HG03460 (cell line): ENCODE measurements at regions not wholly inside any gene's neighbourhood (a gene's known extent, or its start where the extent isn't known, plus 50 kb on each side); places are given as distances from the start of the nearest gene placed in this dataset.
"Not testable (repeated sequence)": the region's sequence is repeated elsewhere in the genome, so short reads cannot be mapped to it uniquely, and the experiment has no call there.

ENCODE experiments used
- ATAC-seq: cut with Tn5 transposase; IDR thresholded peaks from one replicate; pipeline ENCODE4 v1.9.1; 2021; ENCODE audit not compliant: unreplicated experiment

- ATAC-seq, result not testable (repeated sequence)
These were observed 785.3 kb downstream of the METTL4 start for GRCh38 chr18:1785980-1786379.

- no peak for ATAC-seq
These were observed 774.7 kb downstream of the METTL4 start for GRCh38 chr18:1796636-1797035.

- no peak for ATAC-seq
These were observed 774.1 kb downstream of the METTL4 start for GRCh38 chr18:1797235-1797634.

GRCh38 chr18:1805521-1805920 is 765.8 kb downstream of the METTL4 start:
- ATAC-seq, result no peak

- ATAC-seq, result no peak
These were observed 764.3 kb downstream of the METTL4 start for GRCh38 chr18:1806884-1807615.

- no peak for ATAC-seq
These were observed 760.0 kb downstream of the METTL4 start for GRCh38 chr18:1811282-1811681.

GRCh38 chr18:1825296-1825695 is 746.0 kb downstream of the METTL4 start:
- ATAC-seq, result no peak

GRCh38 chr18:1840878-1841277 is 730.4 kb downstream of the METTL4 start:
- ATAC-seq, result no peak

- ATAC-seq, result no peak
These were observed 724.7 kb downstream of the METTL4 start for GRCh38 chr18:1846640-1847039.

- ATAC-seq, result no peak
These were observed 722.6 kb downstream of the METTL4 start for GRCh38 chr18:1848716-1849115.

GRCh38 chr18:1849386-1849785 is 721.9 kb downstream of the METTL4 start:
- ATAC-seq, result no peak

GRCh38 chr18:1857281-1857680 is 714.0 kb downstream of the METTL4 start:
- ATAC-seq, result not testable (repeated sequence)

GRCh38 chr18:1861473-1861872 is 709.8 kb downstream of the METTL4 start:
- no peak for ATAC-seq

GRCh38 chr18:1865869-1866268 is 705.4 kb downstream of the METTL4 start:
- no peak for ATAC-seq

GRCh38 chr18:1872274-1872673 is 699.0 kb downstream of the METTL4 start:
- no peak for ATAC-seq

GRCh38 chr18:1875219-1875618 is 696.1 kb downstream of the METTL4 start:
- ATAC-seq, result no peak

- ATAC-seq, result no peak
These were observed 686.7 kb downstream of the METTL4 start for GRCh38 chr18:1884623-1885022.

- no peak for ATAC-seq
These were observed 679.7 kb downstream of the METTL4 start for GRCh38 chr18:1891641-1892040.

GRCh38 chr18:1892191-1892590 is 679.1 kb downstream of the METTL4 start:
- ATAC-seq, result no peak

GRCh38 chr18:1895456-1896185 is 675.7 kb downstream of the METTL4 start:
- ATAC-seq, result no peak

GRCh38 chr18:1906421-1906820 is 664.9 kb downstream of the METTL4 start:
- no peak for ATAC-seq

- ATAC-seq, result no peak
These were observed 663.7 kb downstream of the METTL4 start for GRCh38 chr18:1907470-1908206.
